CD14-positive monocyte (primary cell): ENCODE measurements at regions not wholly inside any gene's neighbourhood (a gene's known extent, or its start where the extent isn't known, plus 50 kb on each side); places are given as distances from the start of the nearest gene placed in this dataset.

Source experiments
- DNase-seq, 3 donors: peaks; one replicate each; pipeline ENCODE4 v3.0.0-alpha.2; 2011 to 2022
- H2AFZ ChIP-seq: 2 replicates; pipeline ENCODE4 v1.6.0; 2012; ENCODE audit warnings: mild to moderate bottlenecking, low read depth, low read length, inconsistent platforms; ENCODE audit not compliant: insufficient read depth, poor library complexity, severe bottlenecking
- H3K27ac ChIP-seq, 2 donors: 1 replicate in 1 of 2; 2 replicates in 1 of 2; pipeline ENCODE4 v1.5.1; 2012 to 2013; ENCODE audit warnings: low read length in 2 of 2, control low read depth in 1 of 2, inconsistent platforms in 1 of 2, low read depth in 1 of 2, mild to moderate bottlenecking in 1 of 2
- H3K27me3 ChIP-seq, 2 donors: one replicate each; pipeline versions ENCODE4 v1.6.0 to v1.6.1; 2011 to 2013; ENCODE audit warnings: low read length in 2 of 2; ENCODE audit not compliant: control insufficient read depth in 2 of 2, insufficient read depth in 2 of 2
- H3K36me3 ChIP-seq, 2 donors: replicated peaks in 1 of 2; 1 replicate in 1 of 2; 2 replicates in 1 of 2; pipeline versions ENCODE4 v1.5.1 to v1.6.1; 2012 to 2013; ENCODE audit warnings: low read length in 2 of 2, control low read depth in 1 of 2, inconsistent platforms in 1 of 2, mild to moderate bottlenecking in 1 of 2; ENCODE audit not compliant: insufficient read depth in 2 of 2, control insufficient read depth in 1 of 2
- H3K4me1 ChIP-seq, 2 donors: 1 replicate in 1 of 2; 2 replicates in 1 of 2; pipeline versions ENCODE4 v1.5.1 to v1.6.1; 2012 to 2013; ENCODE audit warnings: low read length in 2 of 2, control low read depth in 1 of 2, inconsistent platforms in 1 of 2, mild to moderate bottlenecking in 1 of 2, moderate library complexity in 1 of 2; ENCODE audit not compliant: insufficient read depth in 2 of 2, control insufficient read depth in 1 of 2
- H3K4me2 ChIP-seq: replicated peaks from 2 replicates; pipeline ENCODE3; 2012; ENCODE audit warnings: low read length, moderate library complexity, mild to moderate bottlenecking; ENCODE audit not compliant: poor library complexity, severe bottlenecking; ENCODE audit errors: extremely low read depth
- H3K4me3 ChIP-seq, 3 experiments: fragments of 200-600 bp in 1 of 3; sonication (generic) in 1 of 3; replicated peaks in 1 of 3; 1 replicate in 2 of 3; 2 replicates in 1 of 3; pipeline ENCODE4 v1.5.1; 2011 to 2013; ENCODE audit warnings: low read length in 3 of 3, mild to moderate bottlenecking in 3 of 3, control low read depth in 2 of 3, low read depth in 2 of 3, inconsistent platforms in 1 of 3, moderate library complexity in 1 of 3
- H3K79me2 ChIP-seq: 2 replicates; pipeline ENCODE4 v1.6.0; 2012; ENCODE audit warnings: mild to moderate bottlenecking, control low read depth, inconsistent platforms, low read length, moderate library complexity; ENCODE audit not compliant: insufficient read depth
- H3K9ac ChIP-seq: 2 replicates; pipeline ENCODE4 v1.6.0; 2017; ENCODE audit warnings: low read length, mild to moderate bottlenecking; ENCODE audit not compliant: insufficient read depth, poor library complexity, severe bottlenecking
- H3K9me3 ChIP-seq, 2 donors: replicated peaks in 1 of 2; 1 replicate in 1 of 2; 2 replicates in 1 of 2; pipeline versions ENCODE4 v1.5.1 to v1.6.1; 2012 to 2013; ENCODE audit warnings: low read length in 2 of 2, control low read depth in 1 of 2; ENCODE audit not compliant: control insufficient read depth in 1 of 2, insufficient read depth in 1 of 2
- H4K20me1 ChIP-seq: 2 replicates; pipeline ENCODE4 v1.6.0; 2012; ENCODE audit warnings: mild to moderate bottlenecking, low read length, control low read depth, moderate library complexity; ENCODE audit not compliant: insufficient read depth
- H3K27ac Mint-ChIP-seq, 7 donors: one replicate each; pipeline ENCODE4 v1.8.0; 2020; ENCODE audit warnings: mild to moderate bottlenecking in 7 of 7, mixed read lengths in 7 of 7, moderate library complexity in 6 of 7, inconsistent platforms in 2 of 7
- H3K27me3 Mint-ChIP-seq, 3 donors: one replicate each; pipeline ENCODE4 v1.8.0; 2021 to 2022; ENCODE audit warnings: low read depth in 3 of 3, mild to moderate bottlenecking in 3 of 3, mixed read lengths in 3 of 3, moderate library complexity in 3 of 3, inconsistent platforms in 1 of 3
- H3K36me3 Mint-ChIP-seq, 2 donors: one replicate each; pipeline ENCODE4 v1.8.0; 2020; ENCODE audit warnings: mixed read lengths in 2 of 2, inconsistent platforms in 1 of 2, mild to moderate bottlenecking in 1 of 2
- H3K4me1 Mint-ChIP-seq: one replicate; pipeline ENCODE4 v1.8.0; 2020; ENCODE audit warnings: mild to moderate bottlenecking, mixed read lengths
- H3K4me3 Mint-ChIP-seq, 2 donors: one replicate each; pipeline ENCODE4 v1.8.0; 2020; ENCODE audit warnings: mild to moderate bottlenecking in 2 of 2, mixed read lengths in 2 of 2, moderate library complexity in 1 of 2
- H3K9me3 Mint-ChIP-seq, 7 donors: one replicate each; pipeline ENCODE4 v1.8.0; 2020 to 2022; ENCODE audit warnings: mixed read lengths in 7 of 7, mild to moderate bottlenecking in 6 of 7, moderate library complexity in 6 of 7, inconsistent platforms in 2 of 7
- CTCF ChIP-seq: fragments of 200-600 bp; IDR thresholded peaks from one replicate; pipeline ENCODE4 v1.8.0; 2022; ENCODE audit warnings: antibody characterized with exemption, mild to moderate bottlenecking
- WGBS: methylation state at CpG from one replicate; pipeline ENCODE4 v1.1.5; 2013; ENCODE audit warnings: missing lambda C conversion rate; ENCODE audit not compliant: insufficient coverage; 5-methylcytosine and 5-hydroxymethylcytosine counted together
- intact Hi-C, 2 donors: fragments of 100-400 bp; cut with micrococcal nuclease; formaldehyde crosslinking; loops; one replicate each; pipeline versions ENCODE4 v1.15.0 to v1.15.1; 2023

- no peak overlapping the region for H3K27ac Mint-ChIP-seq
- H3K4me3 Mint-ChIP-seq: no peak overlapping the region
- Histone ChIP-seq H3K27ac (no peak overlapping the region), H3K4me1 (peaks cover 0 to 11% of the 10 kb centered on the region in 2 donors), H4K20me1 (no peaks in the 10 kb centered on the region), H3K27me3 (no peaks in the 10 kb centered on the region), H3K9me3 (no peaks in the 10 kb centered on the region), H3K4me2 (no peak overlapping the region), H3K4me3 (no peak overlapping the region), H2AFZ (no peak overlapping the region), H3K36me3 (no peaks in the 10 kb centered on the region), H3K9ac (no peak overlapping the region), H3K79me2 (no peaks in the 10 kb centered on the region)
- no peaks in the 10 kb centered on the region for H3K36me3 Mint-ChIP-seq
- WGBS: no CpG with 5 or more reads among the region's 4 CpGs
- peaks cover 19% of the 10 kb centered on the region for H3K4me1 Mint-ChIP-seq
- intact Hi-C loops: no loop called here
- H3K27me3 Mint-ChIP-seq: no peaks in the 10 kb centered on the region
- TF ChIP-seq CTCF: no peak
- no peaks in the 10 kb centered on the region for H3K9me3 Mint-ChIP-seq
- DNase-seq: no peak
Measured at GRCh38 chrY:21287769-21288168, 223.4 kb upstream of the RBMY1B start.

GRCh38 chrY:21288908-21289307 is 222.2 kb upstream of the RBMY1B start:
- peak overlapping the region in 2 of 7 donors; percentile 37 to 75 for H3K27ac Mint-ChIP-seq

More at GRCh38 chrY:21288908-21289307, 222.2 kb upstream of the RBMY1B start:
- H3K27me3 Mint-ChIP-seq: no peaks in the 10 kb centered on the region
- no peak overlapping the region for H3K4me3 ChIP-seq
- TF ChIP-seq CTCF: no peak
- no peaks in the 10 kb centered on the region for H3K79me2 ChIP-seq
- H3K27ac ChIP-seq: no peak overlapping the region
- no peaks in the 10 kb centered on the region for H3K27me3 ChIP-seq
- peak overlapping the region in 1 of 2 donors; percentile 15 for H3K4me3 Mint-ChIP-seq
- H3K4me1 Mint-ChIP-seq: peaks cover 19% of the 10 kb centered on the region
- no peaks in the 10 kb centered on the region for H3K9me3 Mint-ChIP-seq
- intact Hi-C loops: no loop called here
- no peak overlapping the region for H3K9ac ChIP-seq
- no peaks in the 10 kb centered on the region for H4K20me1 ChIP-seq
- no peaks in the 10 kb centered on the region for H3K36me3 ChIP-seq
- peak in 2 of 3 donors; percentile 0 to 4 for DNase-seq
- no CpG with 5 or more reads among the region's 3 CpGs for WGBS
- no peaks in the 10 kb centered on the region for H3K36me3 Mint-ChIP-seq
- H3K4me1 ChIP-seq: peaks cover 0 to 11% of the 10 kb centered on the region in 2 donors
- no peak overlapping the region for H3K4me2 ChIP-seq
- no peak overlapping the region for H2AFZ ChIP-seq
- no peaks in the 10 kb centered on the region for H3K9me3 ChIP-seq
